PFSK-1 (cell line): ENCODE measurements at regions not wholly inside any gene's neighbourhood (a gene's known extent, or its start where the extent isn't known, plus 50 kb on each side); places are given as distances from the start of the nearest gene placed in this dataset.

Experiments used
- FOXP2 ChIP-seq: optimal IDR thresholded peaks from 2 replicates; pipeline ENCODE3; 2011; ENCODE audit warnings: borderline replicate concordance, control low read depth, inconsistent platforms; ENCODE audit not compliant: insufficient read depth; ENCODE audit errors: extremely low read length, extremely low read depth
- POLR2AphosphoS5 ChIP-seq: IDR thresholded peaks from 2 replicates; pipeline ENCODE4 v1.6.1; 2012; ENCODE audit warnings: low read depth, mild to moderate bottlenecking, control low read depth, low read length, moderate library complexity
- REST ChIP-seq, 2 experiments: IDR thresholded peaks; 2 replicates each; pipeline versions ENCODE4 v1.6.1 to v1.8.0; 2011 to 2012; ENCODE audit warnings: low read depth in 2 of 2, low read length in 2 of 2, control low read depth in 1 of 2, inconsistent platforms in 1 of 2, mild to moderate bottlenecking in 1 of 2, moderate library complexity in 1 of 2; ENCODE audit not compliant: insufficient read depth in 1 of 2
- SIN3A ChIP-seq: IDR thresholded peaks from 2 replicates; pipeline ENCODE4 v1.6.1; 2012; ENCODE audit warnings: mild to moderate bottlenecking, low read length, moderate library complexity, borderline replicate concordance; ENCODE audit not compliant: insufficient read depth
- TAF1 ChIP-seq: IDR thresholded peaks from 2 replicates; pipeline ENCODE4 v1.6.1; 2012; ENCODE audit warnings: low read length, control low read depth, borderline replicate concordance; ENCODE audit not compliant: insufficient read depth

DNA sequence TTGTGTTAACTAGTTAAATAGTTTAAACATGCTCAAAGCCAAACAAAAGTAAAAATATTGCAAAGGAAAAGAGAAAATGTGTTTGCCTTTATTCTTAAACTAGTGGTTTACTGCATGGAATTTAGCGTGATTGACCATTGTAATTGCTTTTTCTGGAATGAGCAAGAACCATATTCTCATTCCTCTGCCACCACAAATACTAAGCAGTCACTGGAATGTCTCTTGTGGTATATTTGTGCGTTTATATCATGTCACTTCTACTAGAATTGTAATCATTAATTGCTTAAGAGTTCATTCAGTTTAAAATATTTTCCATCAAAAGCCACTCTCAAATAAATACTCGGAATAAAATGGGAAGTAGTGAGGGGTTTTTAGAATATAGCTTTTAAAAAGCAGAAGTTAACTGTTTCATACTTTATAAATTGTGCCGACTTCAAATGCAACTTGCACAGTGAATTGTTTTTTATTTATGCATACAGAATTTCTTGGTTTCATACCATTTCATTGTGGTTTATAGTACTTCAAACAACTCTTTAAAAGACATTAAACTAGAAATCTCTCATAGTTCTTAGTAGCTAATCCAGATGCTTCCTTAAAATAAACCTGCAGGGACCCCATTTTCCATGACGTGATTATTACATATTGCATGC, 288.1 kb downstream of the EPHA4 start:
- TF ChIP-seq REST (IDR thresholded peaks at IDR 0.05; ENCODE audit: insufficient read depth in 1 of 2, low read depth in 2 of 2, low read length in 2 of 2) (no peak), POLR2AphosphoS5 (no peak), TAF1 (no peak), SIN3A (no peak), FOXP2 (no peak)

GRCh38 chr2:221285148-221285547, 287.0 kb downstream of the EPHA4 start:
- no peak for TF ChIP-seq FOXP2

- no peak for TF ChIP-seq TAF1
- TF ChIP-seq REST (IDR thresholded peaks at IDR 0.05; ENCODE audit: insufficient read depth in 1 of 2, low read depth in 2 of 2, low read length in 2 of 2), result no peak
- no peak for TF ChIP-seq FOXP2
- TF ChIP-seq POLR2AphosphoS5, result no peak
- TF ChIP-seq SIN3A, result no peak
These were observed 285.7 kb downstream of the EPHA4 start for GRCh38 chr2:221286406-221286805.

DNA sequence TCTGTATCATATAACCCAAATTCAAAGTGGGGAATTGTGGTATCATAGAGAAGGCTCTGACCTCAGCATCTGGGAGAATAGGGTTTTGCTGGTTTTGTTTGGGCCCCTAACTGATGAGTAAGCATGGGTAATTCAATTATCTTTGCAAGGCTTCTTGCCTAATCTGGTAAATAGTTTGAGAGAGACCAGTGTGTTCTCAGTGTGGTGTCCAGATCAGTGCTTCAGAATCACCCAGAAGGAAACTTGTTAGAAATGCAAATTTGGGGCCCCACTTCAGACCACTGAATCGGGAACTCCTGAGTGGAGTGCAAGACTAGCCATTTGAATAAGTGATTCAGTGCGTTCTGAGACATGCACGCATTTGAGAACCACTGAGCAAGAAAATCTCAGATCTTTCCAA, 282.7 kb downstream of the EPHA4 start:
- TF ChIP-seq FOXP2, result no peak
- no peak for TF ChIP-seq POLR2AphosphoS5
- TF ChIP-seq SIN3A, result no peak
- TF ChIP-seq REST (IDR thresholded peaks at IDR 0.05; ENCODE audit: insufficient read depth in 1 of 2, low read depth in 2 of 2, low read length in 2 of 2), result no peak

DNA sequence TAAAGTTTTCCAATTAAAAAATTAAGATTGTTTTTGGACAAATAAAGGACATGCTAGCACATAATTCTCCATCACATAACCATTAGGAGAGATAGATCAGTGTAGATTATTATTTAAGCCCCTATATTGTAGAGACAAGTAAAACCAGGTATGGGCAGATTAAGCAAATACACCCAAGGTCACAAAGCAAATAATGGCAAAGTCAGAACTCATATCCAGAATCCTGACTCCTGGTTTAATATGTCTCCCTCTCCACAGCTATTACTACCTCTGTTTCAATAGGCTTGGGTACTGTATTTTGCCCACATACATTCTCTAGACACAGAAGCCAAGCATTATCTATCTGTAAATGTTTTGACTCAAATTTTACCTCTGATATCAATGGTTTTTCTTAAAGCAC, 282.3 kb downstream of the EPHA4 start:
- TF ChIP-seq FOXP2 (no peak), REST (IDR thresholded peaks at IDR 0.05; ENCODE audit: insufficient read depth in 1 of 2, low read depth in 2 of 2, low read length in 2 of 2) (no peak), POLR2AphosphoS5 (no peak), SIN3A (no peak), TAF1 (no peak)
